Gastroesophageal sphincter (tissue), 3 donors: ENCODE measurements at regions not wholly inside any gene's neighbourhood (a gene's known extent, or its start where the extent isn't known, plus 50 kb on each side); places are given as distances from the start of the nearest gene placed in this dataset.

Experiments used
- EP300 ChIP-seq: sonication (generic); formaldehyde crosslinking; IDR thresholded peaks from one replicate; pipeline ENCODE4 v1.6.1; 2017; ENCODE audit warnings: antibody characterized with exemption, mild to moderate bottlenecking
- POLR2AphosphoS5 ChIP-seq: sonication (generic); formaldehyde crosslinking; IDR thresholded peaks from one replicate; pipeline ENCODE4 v1.6.1; 2017; ENCODE audit warnings: antibody characterized with exemption
- TF ChIP-seq, protein P1 (sequence below), 4 experiments: fragments of 200-600 bp in 2 of 4; fragments of 450-650 bp in 2 of 4; sonication (generic) in 1 of 4; IDR thresholded peaks; one replicate each; pipeline ENCODE4 v1.5.1; 2017 to 2019; ENCODE audit warnings: antibody characterized with exemption in 4 of 4, mild to moderate bottlenecking in 2 of 4, moderate library complexity in 2 of 4

DNA sequence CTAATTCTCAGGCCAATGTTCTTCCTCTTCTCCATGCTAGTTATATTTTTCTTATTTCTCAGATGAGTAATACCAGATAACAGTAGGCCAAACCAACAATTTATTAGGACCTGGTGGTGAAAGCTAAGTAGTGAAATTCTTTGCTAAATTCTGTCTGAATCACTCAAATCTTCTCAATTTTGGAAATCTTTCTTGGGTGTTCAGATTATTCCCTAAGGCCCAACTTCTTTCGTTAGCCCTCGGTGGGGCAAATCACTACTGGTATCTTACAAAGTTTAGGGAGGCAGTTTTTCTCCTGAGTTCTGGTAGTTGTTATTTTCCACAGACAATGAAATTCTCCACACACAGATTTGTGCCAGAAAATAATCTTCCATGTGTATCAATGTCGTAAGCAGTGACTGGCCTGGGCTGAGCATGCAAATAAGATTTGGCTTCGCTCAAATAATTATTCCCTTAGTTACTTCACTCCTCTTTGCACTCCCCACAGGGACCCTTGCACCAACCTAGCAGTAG is 443.5 kb upstream of the SLC14A2 start:
- TF ChIP-seq, protein P1, sequence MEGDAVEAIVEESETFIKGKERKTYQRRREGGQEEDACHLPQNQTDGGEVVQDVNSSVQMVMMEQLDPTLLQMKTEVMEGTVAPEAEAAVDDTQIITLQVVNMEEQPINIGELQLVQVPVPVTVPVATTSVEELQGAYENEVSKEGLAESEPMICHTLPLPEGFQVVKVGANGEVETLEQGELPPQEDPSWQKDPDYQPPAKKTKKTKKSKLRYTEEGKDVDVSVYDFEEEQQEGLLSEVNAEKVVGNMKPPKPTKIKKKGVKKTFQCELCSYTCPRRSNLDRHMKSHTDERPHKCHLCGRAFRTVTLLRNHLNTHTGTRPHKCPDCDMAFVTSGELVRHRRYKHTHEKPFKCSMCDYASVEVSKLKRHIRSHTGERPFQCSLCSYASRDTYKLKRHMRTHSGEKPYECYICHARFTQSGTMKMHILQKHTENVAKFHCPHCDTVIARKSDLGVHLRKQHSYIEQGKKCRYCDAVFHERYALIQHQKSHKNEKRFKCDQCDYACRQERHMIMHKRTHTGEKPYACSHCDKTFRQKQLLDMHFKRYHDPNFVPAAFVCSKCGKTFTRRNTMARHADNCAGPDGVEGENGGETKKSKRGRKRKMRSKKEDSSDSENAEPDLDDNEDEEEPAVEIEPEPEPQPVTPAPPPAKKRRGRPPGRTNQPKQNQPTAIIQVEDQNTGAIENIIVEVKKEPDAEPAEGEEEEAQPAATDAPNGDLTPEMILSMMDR (IDR thresholded peaks at IDR 0.05): peak in 1 of 4 experiments; percentile 33
- TF ChIP-seq EP300: no peak
- TF ChIP-seq POLR2AphosphoS5: no peak
